SJSA1 (cell line): ENCODE measurements at regions not wholly inside any gene's neighbourhood (a gene's known extent, or its start where the extent isn't known, plus 50 kb on each side); places are given as distances from the start of the nearest gene placed in this dataset.
"Not testable (repeated sequence)": the region's sequence is repeated elsewhere in the genome, so short reads cannot be mapped to it uniquely, and the experiment has no call there.

ENCODE experiments used
- DNase-seq, 2 experiments: peaks; one replicate each; pipeline ENCODE4 v3.0.0-alpha.2; 2015 to 2020; ENCODE audit warnings: low spot score in 2 of 2, low read depth in 1 of 2
- H3K27ac ChIP-seq: fragments of 250-450 bp; sonication (Bioruptor Pico); 2 replicates; pipeline ENCODE4 v1.5.1; 2020; ENCODE audit warnings: mild to moderate bottlenecking, moderate library complexity
- H3K27me3 ChIP-seq: fragments of 250-450 bp; sonication (Bioruptor Pico); replicated peaks from 2 replicates; pipeline ENCODE4 v1.5.1; 2020; ENCODE audit warnings: mild to moderate bottlenecking, moderate library complexity
- H3K36me3 ChIP-seq: fragments of 250-450 bp; sonication (Bioruptor Pico); 2 replicates; pipeline ENCODE4 v1.5.1; 2020; ENCODE audit warnings: mild to moderate bottlenecking
- H3K4me1 ChIP-seq: fragments of 250-450 bp; sonication (Bioruptor Pico); replicated peaks from 2 replicates; pipeline ENCODE4 v1.6.1; 2021; ENCODE audit warnings: mild to moderate bottlenecking
- H3K4me3 ChIP-seq: fragments of 250-450 bp; sonication (Bioruptor Pico); 2 replicates; pipeline ENCODE4 v1.5.1; 2020; ENCODE audit warnings: mild to moderate bottlenecking
- H3K9me3 ChIP-seq: fragments of 250-450 bp; sonication (Bioruptor Pico); replicated peaks from 2 replicates; pipeline ENCODE4 v1.5.1; 2020; ENCODE audit warnings: mild to moderate bottlenecking

GRCh38 chr2:142284336-142284735, 153.5 kb upstream of the LRP1B start:
- H3K27ac ChIP-seq, H3K4me1 ChIP-seq, H3K9me3 ChIP-seq, H3K36me3 ChIP-seq, H3K4me3 ChIP-seq, DNase-seq, H3K27me3 ChIP-seq: not testable (repeated sequence)

- Histone ChIP-seq H3K27me3 (0 out of 2 replicates have a peak, but pooled peaks cover 5% of the 10 kb centered on the region), H3K36me3 (no peaks in the 10 kb centered on the region), H3K27ac (no peak overlapping the region), H3K4me1 (no peaks in the 10 kb centered on the region), H3K9me3 (no peaks in the 10 kb centered on the region), H3K4me3 (no peak overlapping the region)
- DNase-seq = no peak
Observed at GRCh38 chr2:142280831-142281230, 150.0 kb upstream of the LRP1B start.

GRCh38 chr2:142270990-142271389, 140.2 kb upstream of the LRP1B start:
- no peak overlapping the region for H3K27ac ChIP-seq
- no peaks in the 10 kb centered on the region for H3K9me3 ChIP-seq
- H3K36me3 ChIP-seq = no peaks in the 10 kb centered on the region
- H3K27me3 ChIP-seq = no peaks in the 10 kb centered on the region; the same call in 1 of the 2 replicates
- no peak for DNase-seq
- no peak overlapping the region for H3K4me3 ChIP-seq
- H3K4me1 ChIP-seq = no peaks in the 10 kb centered on the region

GRCh38 chr2:142270291-142270690, 139.5 kb upstream of the LRP1B start:
- H3K4me1 ChIP-seq = no peaks in the 10 kb centered on the region
- no peaks in the 10 kb centered on the region for H3K36me3 ChIP-seq
- DNase-seq = no peak
- no peaks in the 10 kb centered on the region; the same call in 1 of the 2 replicates for H3K27me3 ChIP-seq
- H3K27ac ChIP-seq = no peak overlapping the region
- H3K4me3 ChIP-seq = no peak overlapping the region
- no peaks in the 10 kb centered on the region for H3K9me3 ChIP-seq

GRCh38 chr2:142259356-142259755, 128.5 kb upstream of the LRP1B start:
- Histone ChIP-seq H3K27ac (no peak overlapping the region), H3K4me1 (no peaks in the 10 kb centered on the region)
- no peak for DNase-seq

GRCh38 chr2:142254031-142254430, 123.2 kb upstream of the LRP1B start:
- no peaks in the 10 kb centered on the region for H3K4me1 ChIP-seq
- no peaks in the 10 kb centered on the region for H3K36me3 ChIP-seq
- no peaks in the 10 kb centered on the region for H3K9me3 ChIP-seq
- DNase-seq = no peak
- H3K27me3 ChIP-seq = no peaks in the 10 kb centered on the region
- no peak overlapping the region for H3K4me3 ChIP-seq
- H3K27ac ChIP-seq = no peak overlapping the region

More at GRCh38 chr2:142259356-142259755, 128.5 kb upstream of the LRP1B start:
- H3K27me3 ChIP-seq = no peaks in the 10 kb centered on the region
- no peaks in the 10 kb centered on the region for H3K36me3 ChIP-seq
- no peak overlapping the region for H3K4me3 ChIP-seq
- H3K9me3 ChIP-seq = no peaks in the 10 kb centered on the region; the same call in 1 of the 2 replicates

GRCh38 chr2:142241016-142241415, 110.2 kb upstream of the LRP1B start:
- H3K27ac ChIP-seq = no peak overlapping the region
- H3K36me3 ChIP-seq = no peaks in the 10 kb centered on the region
- no peaks in the 10 kb centered on the region for H3K27me3 ChIP-seq
- H3K4me3 ChIP-seq = no peak overlapping the region
- H3K9me3 ChIP-seq = no peaks in the 10 kb centered on the region
- DNase-seq = no peak
- no peaks in the 10 kb centered on the region for H3K4me1 ChIP-seq

- Histone ChIP-seq H3K36me3 (no peaks in the 10 kb centered on the region), H3K9me3 (no peaks in the 10 kb centered on the region), H3K4me3 (no peak overlapping the region), H3K27me3 (no peaks in the 10 kb centered on the region), H3K27ac (no peak overlapping the region), H3K4me1 (no peaks in the 10 kb centered on the region)
- no peak for DNase-seq
Observed at GRCh38 chr2:142236181-142236580, 105.4 kb upstream of the LRP1B start.

- DNase-seq = no peak
- no peaks in the 10 kb centered on the region for H3K36me3 ChIP-seq
- H3K9me3 ChIP-seq = no peaks in the 10 kb centered on the region
- no peak overlapping the region for H3K27ac ChIP-seq
- no peaks in the 10 kb centered on the region for H3K27me3 ChIP-seq
- no peaks in the 10 kb centered on the region for H3K4me1 ChIP-seq
- H3K4me3 ChIP-seq = no peak overlapping the region
Observed at GRCh38 chr2:142234741-142235140, 103.9 kb upstream of the LRP1B start.

- Histone ChIP-seq H3K4me3 (no peak overlapping the region), H3K27ac (no peak overlapping the region), H3K36me3 (no peaks in the 10 kb centered on the region), H3K9me3 (no peaks in the 10 kb centered on the region), H3K4me1 (peaks cover 9% of the 10 kb centered on the region), H3K27me3 (no peaks in the 10 kb centered on the region)
- no peak for DNase-seq
Observed at GRCh38 chr2:142223309-142223708, 92.5 kb upstream of the LRP1B start.

- H3K9me3 ChIP-seq = no peaks in the 10 kb centered on the region
- no peak overlapping the region for H3K4me3 ChIP-seq
- DNase-seq = no peak
- no peaks in the 10 kb centered on the region for H3K27me3 ChIP-seq
- no peaks in the 10 kb centered on the region for H3K36me3 ChIP-seq
- no peak overlapping the region for H3K27ac ChIP-seq
- peaks cover 15% of the 10 kb centered on the region for H3K4me1 ChIP-seq
Observed at GRCh38 chr2:142222715-142223114, 91.9 kb upstream of the LRP1B start.

GRCh38 chr2:142220901-142221300, 90.1 kb upstream of the LRP1B start:
- no peak overlapping the region for H3K4me3 ChIP-seq
- H3K36me3 ChIP-seq = no peaks in the 10 kb centered on the region
- peaks cover 17% of the 10 kb centered on the region for H3K4me1 ChIP-seq
- DNase-seq = no peak
- no peaks in the 10 kb centered on the region for H3K27me3 ChIP-seq
- H3K27ac ChIP-seq = no peak overlapping the region
- no peaks in the 10 kb centered on the region for H3K9me3 ChIP-seq

GRCh38 chr2:142220239-142220638, 89.4 kb upstream of the LRP1B start:
- Histone ChIP-seq H3K9me3 (no peaks in the 10 kb centered on the region), H3K27me3 (no peaks in the 10 kb centered on the region), H3K36me3 (no peaks in the 10 kb centered on the region), H3K27ac (no peak overlapping the region), H3K4me3 (no peak overlapping the region), H3K4me1 (peaks cover 17% of the 10 kb centered on the region)
- DNase-seq = no peak

GRCh38 chr2:142218471-142218870, 87.7 kb upstream of the LRP1B start:
- Histone ChIP-seq H3K9me3 (no peaks in the 10 kb centered on the region), H3K36me3 (no peaks in the 10 kb centered on the region), H3K27me3 (no peaks in the 10 kb centered on the region), H3K4me1 (peaks cover 17% of the 10 kb centered on the region), H3K4me3 (no peak overlapping the region), H3K27ac (peak overlapping the region; percentile 44)
- DNase-seq = peak; percentile 39 to 40

GRCh38 chr2:142217804-142218203, 87.0 kb upstream of the LRP1B start:
- DNase-seq = peak in 1 of 2 experiments; percentile 19
- H3K9me3 ChIP-seq = no peaks in the 10 kb centered on the region
- H3K4me1 ChIP-seq = peaks cover 17% of the 10 kb centered on the region

More at GRCh38 chr2:142217804-142218203, 87.0 kb upstream of the LRP1B start:
- Histone ChIP-seq H3K27ac (peak overlapping the region; percentile 44), H3K4me3 (no peak overlapping the region), H3K36me3 (no peaks in the 10 kb centered on the region), H3K27me3 (no peaks in the 10 kb centered on the region)
